CD4-positive, alpha-beta memory T cell (primary cell): ENCODE measurements at regions not wholly inside any gene's neighbourhood (a gene's known extent, or its start where the extent isn't known, plus 50 kb on each side); places are given as distances from the start of the nearest gene placed in this dataset.

Source experiments
- CTCF ChIA-PET: fragments of 350-600 bp; sonication (Branson Sonifier 250); formaldehyde crosslinking; loops from one replicate; lab custom pipeline; 2021; ENCODE audit warnings: inconsistent platforms; ENCODE audit not compliant: partially characterized antibody; lab: Charles Lee
- POLR2A ChIA-PET: fragments of 350-600 bp; sonication (Branson Sonifier 250); formaldehyde crosslinking; loops from one replicate; lab custom pipeline; 2021; ENCODE audit not compliant: partially characterized antibody; lab: Charles Lee
- DNase-seq, 5 donors: peaks; one replicate each; pipeline versions ENCODE4 v3.0.0 to v3.0.0-alpha.2; 2020 to 2022; ENCODE audit warnings: mixed read lengths in 1 of 5
- H3K27ac ChIP-seq: one replicate; pipeline ENCODE4 v1.7.0; 2013; ENCODE audit warnings: low read depth, low read length
- H3K27me3 ChIP-seq: 2 replicates; pipeline ENCODE4 v1.7.0; 2013; ENCODE audit warnings: mild to moderate bottlenecking, low read length, moderate library complexity; ENCODE audit not compliant: insufficient read depth
- H3K36me3 ChIP-seq: 2 replicates; pipeline ENCODE4 v1.7.0; 2013; ENCODE audit warnings: mild to moderate bottlenecking, low read length, moderate library complexity; ENCODE audit not compliant: insufficient read depth
- H3K4me1 ChIP-seq: 2 replicates; pipeline ENCODE4 v1.7.0; 2013; ENCODE audit warnings: mild to moderate bottlenecking, low read length, moderate library complexity; ENCODE audit not compliant: insufficient read depth
- H3K4me3 ChIP-seq, 2 donors: one replicate each; pipeline ENCODE4 v1.7.0; 2013; ENCODE audit warnings: low read length in 2 of 2, mild to moderate bottlenecking in 1 of 2
- H3K9me3 ChIP-seq, 2 donors: one replicate each; pipeline ENCODE4 v1.7.0; 2013; ENCODE audit warnings: low read length in 2 of 2, control low read depth in 1 of 2; ENCODE audit not compliant: control insufficient read depth in 1 of 2
- H3K27ac Mint-ChIP-seq, 7 donors: one replicate each; pipeline ENCODE4 v1.8.0; 2020 to 2021; ENCODE audit warnings: mixed read lengths in 7 of 7, mild to moderate bottlenecking in 6 of 7, inconsistent platforms in 3 of 7, moderate library complexity in 3 of 7
- H3K27me3 Mint-ChIP-seq, 2 donors: one replicate each; pipeline ENCODE4 v1.8.0; 2020 to 2021; ENCODE audit warnings: mixed read lengths in 2 of 2
- H3K36me3 Mint-ChIP-seq, 2 donors: one replicate each; pipeline ENCODE4 v1.8.0; 2020 to 2021; ENCODE audit warnings: mixed read lengths in 2 of 2, inconsistent platforms in 1 of 2, mild to moderate bottlenecking in 1 of 2
- H3K4me1 Mint-ChIP-seq, 4 donors: one replicate each; pipeline ENCODE4 v1.8.0; 2020 to 2021; ENCODE audit warnings: mixed read lengths in 4 of 4, mild to moderate bottlenecking in 1 of 4
- H3K4me3 Mint-ChIP-seq, 8 donors: one replicate each; pipeline ENCODE4 v1.8.0; 2020 to 2021; ENCODE audit warnings: mixed read lengths in 8 of 8, mild to moderate bottlenecking in 7 of 8, moderate library complexity in 6 of 8, inconsistent platforms in 3 of 8
- H3K9me3 Mint-ChIP-seq, 8 donors: one replicate each; pipeline ENCODE4 v1.8.0; 2020 to 2021; ENCODE audit warnings: mixed read lengths in 8 of 8, mild to moderate bottlenecking in 5 of 8, inconsistent platforms in 3 of 8, moderate library complexity in 1 of 8
- intact Hi-C: fragments of 100-400 bp; cut with micrococcal nuclease; formaldehyde crosslinking; loops from one replicate; pipeline ENCODE4 v1.15.1; 2023

GRCh38 chr1:90134175-90134955 lies 139.5 kb downstream of the ZNF326 start:
- H3K4me1 ChIP-seq: no peaks in the 10 kb centered on the region
- no peak overlapping the region for H3K4me3 ChIP-seq
- intact Hi-C loops: no loop called here
- no peak for DNase-seq
- no peaks in the 10 kb centered on the region for H3K27me3 ChIP-seq
- H3K4me3 Mint-ChIP-seq: no peak overlapping the region
- ChIA-PET CTCF (no interaction called here), POLR2A (no interaction called here)
- no peak overlapping the region for H3K27ac ChIP-seq
- no peak overlapping the region for H3K27ac Mint-ChIP-seq
- no peaks in the 10 kb centered on the region for H3K36me3 ChIP-seq
- H3K27me3 Mint-ChIP-seq: peaks cover 10 to 14% of the 10 kb centered on the region in 2 donors
- peaks cover 0 to 3% of the 10 kb centered on the region in 2 donors for H3K9me3 ChIP-seq
- H3K4me1 Mint-ChIP-seq: no peaks in the 10 kb centered on the region
- no peaks in the 10 kb centered on the region for H3K36me3 Mint-ChIP-seq
- H3K9me3 Mint-ChIP-seq: peaks cover 0 to 16% (median 6%) of the 10 kb centered on the region in 8 donors

GRCh38 chr1:90133133-90133532 lies 138.2 kb downstream of the ZNF326 start:
- Mint-ChIP-seq H3K9me3 (peaks cover 0 to 5% (median 4%) of the 10 kb centered on the region in 8 donors), H3K4me3 (no peak overlapping the region), H3K27ac (no peak overlapping the region), H3K36me3 (no peaks in the 10 kb centered on the region), H3K4me1 (no peaks in the 10 kb centered on the region), H3K27me3 (peaks cover 12 to 15% of the 10 kb centered on the region in 2 donors)
- CTCF ChIA-PET: no interaction called here
- H3K27ac ChIP-seq: no peak overlapping the region
- POLR2A ChIA-PET: no interaction called here
- no peak for DNase-seq
- H3K9me3 ChIP-seq: no peaks in the 10 kb centered on the region
- no peak overlapping the region for H3K4me3 ChIP-seq
- no peaks in the 10 kb centered on the region for H3K27me3 ChIP-seq
- H3K4me1 ChIP-seq: no peaks in the 10 kb centered on the region
- intact Hi-C loops: no loop called here
- no peaks in the 10 kb centered on the region for H3K36me3 ChIP-seq

- Histone ChIP-seq H3K4me1 (no peaks in the 10 kb centered on the region), H3K36me3 (no peaks in the 10 kb centered on the region), H3K4me3 (no peak overlapping the region), H3K9me3 (no peaks in the 10 kb centered on the region), H3K27ac (no peak overlapping the region), H3K27me3 (no peaks in the 10 kb centered on the region)
- no peak for DNase-seq
- no peaks in the 10 kb centered on the region for H3K4me1 Mint-ChIP-seq
- ChIA-PET CTCF (no interaction called here), POLR2A (no interaction called here)
- no peak overlapping the region for H3K4me3 Mint-ChIP-seq
- intact Hi-C loops: no loop called here
- H3K9me3 Mint-ChIP-seq: peaks cover 0 to 3% (median 1%) of the 10 kb centered on the region in 8 donors
- no peaks in the 10 kb centered on the region for H3K36me3 Mint-ChIP-seq
- no peak overlapping the region for H3K27ac Mint-ChIP-seq
- H3K27me3 Mint-ChIP-seq: peaks cover 11 to 15% of the 10 kb centered on the region in 2 donors
Measured at GRCh38 chr1:90132306-90132705, 137.4 kb downstream of the ZNF326 start.

- no peak for DNase-seq
- CTCF ChIA-PET: no interaction called here
- Mint-ChIP-seq H3K27me3 (peaks cover 16 to 19% of the 10 kb centered on the region in 2 donors), H3K36me3 (no peaks in the 10 kb centered on the region), H3K27ac (no peak overlapping the region), H3K9me3 (peaks cover 0 to 1% (median 0%) of the 10 kb centered on the region in 8 donors), H3K4me1 (no peaks in the 10 kb centered on the region), H3K4me3 (no peak overlapping the region)
- Histone ChIP-seq H3K4me1 (no peaks in the 10 kb centered on the region), H3K9me3 (no peaks in the 10 kb centered on the region), H3K4me3 (no peak overlapping the region), H3K36me3 (no peaks in the 10 kb centered on the region), H3K27me3 (no peaks in the 10 kb centered on the region), H3K27ac (no peak overlapping the region)
- intact Hi-C loops: no loop called here
- POLR2A ChIA-PET: no interaction called here
Measured at GRCh38 chr1:90127288-90127953, 132.5 kb downstream of the ZNF326 start.

- CTCF ChIA-PET: no interaction called here
- intact Hi-C loops: no loop called here
Measured at GRCh38 chr1:90126834-90127233, 131.9 kb downstream of the ZNF326 start.

GRCh38 chr1:90122654-90123340 lies 127.9 kb downstream of the ZNF326 start:
- H3K4me1 ChIP-seq: no peaks in the 10 kb centered on the region
- H3K27ac ChIP-seq: no peak overlapping the region
- H3K27me3 Mint-ChIP-seq: peaks cover 15 to 17% of the 10 kb centered on the region in 2 donors

More at GRCh38 chr1:90126834-90127233, 131.9 kb downstream of the ZNF326 start:
- Histone ChIP-seq H3K4me3 (no peak overlapping the region), H3K27ac (no peak overlapping the region), H3K9me3 (no peaks in the 10 kb centered on the region), H3K36me3 (no peaks in the 10 kb centered on the region), H3K4me1 (no peaks in the 10 kb centered on the region), H3K27me3 (no peaks in the 10 kb centered on the region)
- no peaks in the 10 kb centered on the region for H3K4me1 Mint-ChIP-seq
- H3K9me3 Mint-ChIP-seq: peaks cover 0 to 1% (median 0%) of the 10 kb centered on the region in 8 donors
- POLR2A ChIA-PET: no interaction called here
- no peak overlapping the region for H3K27ac Mint-ChIP-seq
- H3K36me3 Mint-ChIP-seq: no peaks in the 10 kb centered on the region
- no peak for DNase-seq
- peaks cover 12 to 20% of the 10 kb centered on the region in 2 donors for H3K27me3 Mint-ChIP-seq
- no peak overlapping the region for H3K4me3 Mint-ChIP-seq

GRCh38 chr1:90114521-90115141 lies 119.7 kb downstream of the ZNF326 start:
- Histone ChIP-seq H3K4me1 (no peaks in the 10 kb centered on the region), H3K4me3 (no peak overlapping the region), H3K36me3 (no peaks in the 10 kb centered on the region), H3K27me3 (no peaks in the 10 kb centered on the region), H3K9me3 (no peaks in the 10 kb centered on the region), H3K27ac (no peak overlapping the region)
- H3K9me3 Mint-ChIP-seq: peaks cover 0 to 3% (median 0%) of the 10 kb centered on the region in 8 donors
- CTCF ChIA-PET: no interaction called here
- POLR2A ChIA-PET: no interaction called here
- no peak overlapping the region for H3K27ac Mint-ChIP-seq
- H3K36me3 Mint-ChIP-seq: no peaks in the 10 kb centered on the region
- peaks cover 21 to 29% of the 10 kb centered on the region in 2 donors for H3K27me3 Mint-ChIP-seq
- no peak overlapping the region for H3K4me3 Mint-ChIP-seq
- intact Hi-C loops: no loop called here
- peak in 3 of 5 donors; percentile 6 to 9 (median 9) for DNase-seq
- H3K4me1 Mint-ChIP-seq: no peaks in the 10 kb centered on the region

More at GRCh38 chr1:90122654-90123340, 127.9 kb downstream of the ZNF326 start:
- no peaks in the 10 kb centered on the region for H3K4me1 Mint-ChIP-seq
- H3K27me3 ChIP-seq: no peaks in the 10 kb centered on the region
- intact Hi-C loops: no loop called here
- DNase-seq: no peak
- ChIA-PET POLR2A (no interaction called here), CTCF (no interaction called here)
- no peaks in the 10 kb centered on the region for H3K36me3 ChIP-seq
- no peaks in the 10 kb centered on the region for H3K9me3 ChIP-seq
- peaks cover 0 to 9% (median 4%) of the 10 kb centered on the region in 8 donors for H3K9me3 Mint-ChIP-seq
- H3K4me3 ChIP-seq: no peak overlapping the region
- H3K27ac Mint-ChIP-seq: no peak overlapping the region
- no peak overlapping the region for H3K4me3 Mint-ChIP-seq
- no peaks in the 10 kb centered on the region for H3K36me3 Mint-ChIP-seq
